Mammary epithelial cell (primary cell): ENCODE measurements at regions not wholly inside any gene's neighbourhood (a gene's known extent, or its start where the extent isn't known, plus 50 kb on each side); places are given as distances from the start of the nearest gene placed in this dataset.

ENCODE experiments used
- CTCF ChIP-seq, 2 donors: IDR thresholded peaks in 1 of 2; conservative IDR thresholded peaks in 1 of 2; 2 replicates each; pipeline ENCODE4 v1.5.1; 2011 to 2012; ENCODE audit warnings: inconsistent platforms in 2 of 2, low read length in 2 of 2, mild to moderate bottlenecking in 2 of 2, control low read depth in 1 of 2, low read depth in 1 of 2; ENCODE audit not compliant: insufficient read depth in 1 of 2; ENCODE audit errors: extremely low read depth in 1 of 2
- EZH2 ChIP-seq: IDR thresholded peaks from 2 replicates; pipeline ENCODE4 v1.6.1; 2012; ENCODE audit warnings: low read length, inconsistent platforms, borderline replicate concordance

DNA sequence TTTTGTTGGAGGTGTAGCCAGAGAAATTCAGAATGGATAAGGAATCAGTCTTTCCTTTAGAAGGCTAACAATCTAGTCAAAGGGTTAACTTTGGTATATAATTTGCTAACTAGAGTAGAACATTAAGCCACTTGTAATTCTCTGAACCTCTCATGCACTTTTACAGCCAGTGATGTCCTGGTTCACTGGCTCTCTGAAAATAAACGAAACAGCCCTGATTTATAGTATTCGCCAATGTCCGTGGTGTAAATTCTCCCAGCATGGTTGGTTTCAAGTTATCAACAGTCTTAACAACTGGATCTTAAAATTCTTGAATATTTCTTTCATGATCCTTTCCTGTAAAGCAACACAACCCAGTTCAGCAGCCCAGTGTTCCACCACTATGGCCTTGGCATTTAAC, 500.4 kb upstream of the CDIN1 start:
- TF ChIP-seq CTCF (conservative IDR thresholded peaks at IDR 0.05 in 1 of 2, IDR thresholded peaks at IDR 0.05 in 1 of 2; ENCODE audit: extremely low read depth in 1 of 2, insufficient read depth in 1 of 2, low read depth in 1 of 2, low read length in 2 of 2) (no peak), EZH2 (no peak)
